BLaER1 treated with 17β-estradiol and CSF1 and Interleukin-3, amounts not matched to agents 10 nM and 100 nM (cell line): ENCODE measurements at regions not wholly inside any gene's neighbourhood (a gene's known extent, or its start where the extent isn't known, plus 50 kb on each side); places are given as distances from the start of the nearest gene placed in this dataset.

Source experiments
- H3K27ac ChIP-seq, 11 experiments: shearing (Covaris generic); formaldehyde crosslinking; 2 replicates each; pipeline ENCODE4 v1.8.1; 2022
- H3K27me3 ChIP-seq, 11 experiments: shearing (Covaris generic); formaldehyde crosslinking; 2 replicates each; pipeline ENCODE4 v1.8.1; 2022
- H3K36me3 ChIP-seq, 11 experiments: shearing (Covaris generic); formaldehyde crosslinking; 2 replicates each; pipeline ENCODE4 v1.8.1; 2022
- H3K4me1 ChIP-seq, 10 experiments: shearing (Covaris generic); formaldehyde crosslinking; 2 replicates each; pipeline ENCODE4 v1.8.1; 2022
- H3K4me2 ChIP-seq, 11 experiments: shearing (Covaris generic); formaldehyde crosslinking; 2 replicates each; pipeline ENCODE4 v1.8.1; 2022
- H3K4me3 ChIP-seq, 10 experiments: shearing (Covaris generic); formaldehyde crosslinking; 2 replicates each; pipeline ENCODE4 v1.8.1; 2022
- H3K9ac ChIP-seq, 11 experiments: shearing (Covaris generic); formaldehyde crosslinking; 2 replicates each; pipeline ENCODE4 v1.8.1; 2022
- H3K9me3 ChIP-seq, 11 experiments: shearing (Covaris generic); formaldehyde crosslinking; replicated peaks in 1 of 11; 2 replicates each; pipeline ENCODE4 v1.8.1; 2022
- H4K20me1 ChIP-seq, 11 experiments: shearing (Covaris generic); formaldehyde crosslinking; 2 replicates each; pipeline ENCODE4 v1.8.1; 2022
- Cebpa-rat ChIP-seq, 11 experiments: shearing (Covaris generic); IDR thresholded peaks; 2 replicates each; pipeline ENCODE4 v1.8.1; 2022

DNA sequence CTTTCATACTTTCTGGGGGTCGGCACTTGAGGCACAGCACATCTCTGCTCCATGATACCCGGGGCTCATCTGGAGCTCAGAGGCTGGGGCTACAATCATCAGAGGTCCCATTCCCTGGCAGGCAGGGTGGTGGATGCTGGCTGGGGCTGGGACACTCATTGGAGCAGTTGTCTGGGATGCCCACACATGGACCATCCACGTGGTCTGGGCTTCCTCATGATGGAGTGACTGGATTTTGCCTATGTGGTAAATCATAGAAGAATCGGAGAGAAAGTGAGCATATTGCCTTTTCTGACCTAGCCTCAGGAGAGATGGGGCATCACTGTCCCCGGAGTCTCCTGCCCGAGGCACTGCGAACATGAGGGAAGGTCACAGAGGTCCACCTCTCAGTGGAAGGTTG is 91.4 kb upstream of the IRS2 start:
- peaks cover 0 to 14% (median 0%) of the 10 kb centered on the region in 11 experiments; a peak in 3 of 22 replicates for H3K9me3 ChIP-seq
- TF ChIP-seq Cebpa-rat (IDR thresholded peaks at IDR 0.05) = no peak
- no peaks in the 10 kb centered on the region for H3K36me3 ChIP-seq
- H3K27me3 ChIP-seq = no peaks in the 10 kb centered on the region
- no peak overlapping the region for H3K27ac ChIP-seq
- no peak overlapping the region for H3K9ac ChIP-seq
- H3K4me2 ChIP-seq = no peak overlapping the region
- no peaks in the 10 kb centered on the region; a peak in 1 of 22 replicates for H4K20me1 ChIP-seq
- H3K4me1 ChIP-seq = peaks cover 0 to 45% (median 27%) of the 10 kb centered on the region in 10 experiments; a peak in 15 of 20 replicates
- no peak overlapping the region for H3K4me3 ChIP-seq

DNA sequence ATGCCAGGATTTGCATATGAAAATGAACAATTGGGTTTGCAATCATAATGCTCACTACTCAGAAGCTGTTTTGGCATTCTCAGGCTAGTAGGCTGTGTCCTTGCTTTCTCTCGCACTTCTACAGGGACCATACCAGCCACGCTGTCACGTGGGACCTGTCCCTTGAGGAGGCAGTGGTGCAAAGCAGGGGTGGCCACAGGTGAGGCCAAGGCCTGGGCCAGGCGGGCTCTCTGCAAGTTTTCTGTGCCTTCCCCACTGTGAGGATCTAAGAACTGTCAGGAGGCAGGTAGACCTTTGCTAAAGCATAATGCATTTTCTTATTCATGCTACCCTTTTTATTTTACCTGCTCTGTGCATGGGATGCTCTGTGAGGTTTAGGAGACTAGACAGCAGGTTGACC is 89.4 kb upstream of the IRS2 start:
- H3K4me2 ChIP-seq = peak overlapping the region in 8 of 11 experiments; percentile 31 to 57 (median 41); a peak in 16 of 22 replicates
- TF ChIP-seq Cebpa-rat (IDR thresholded peaks at IDR 0.05) = no peak
- H3K9me3 ChIP-seq = peaks cover 0 to 13% (median 0%) of the 10 kb centered on the region in 11 experiments; a peak in 3 of 22 replicates
- H3K4me1 ChIP-seq = peaks cover 0 to 25% (median 19%) of the 10 kb centered on the region in 10 experiments; a peak in 15 of 20 replicates
- H3K27ac ChIP-seq = no peak overlapping the region; a peak in 1 of 22 replicates
- H3K9ac ChIP-seq = no peak overlapping the region
- H3K36me3 ChIP-seq = no peaks in the 10 kb centered on the region
- no peaks in the 10 kb centered on the region for H3K27me3 ChIP-seq
- H3K4me3 ChIP-seq = no peak overlapping the region
- H4K20me1 ChIP-seq = no peaks in the 10 kb centered on the region

DNA sequence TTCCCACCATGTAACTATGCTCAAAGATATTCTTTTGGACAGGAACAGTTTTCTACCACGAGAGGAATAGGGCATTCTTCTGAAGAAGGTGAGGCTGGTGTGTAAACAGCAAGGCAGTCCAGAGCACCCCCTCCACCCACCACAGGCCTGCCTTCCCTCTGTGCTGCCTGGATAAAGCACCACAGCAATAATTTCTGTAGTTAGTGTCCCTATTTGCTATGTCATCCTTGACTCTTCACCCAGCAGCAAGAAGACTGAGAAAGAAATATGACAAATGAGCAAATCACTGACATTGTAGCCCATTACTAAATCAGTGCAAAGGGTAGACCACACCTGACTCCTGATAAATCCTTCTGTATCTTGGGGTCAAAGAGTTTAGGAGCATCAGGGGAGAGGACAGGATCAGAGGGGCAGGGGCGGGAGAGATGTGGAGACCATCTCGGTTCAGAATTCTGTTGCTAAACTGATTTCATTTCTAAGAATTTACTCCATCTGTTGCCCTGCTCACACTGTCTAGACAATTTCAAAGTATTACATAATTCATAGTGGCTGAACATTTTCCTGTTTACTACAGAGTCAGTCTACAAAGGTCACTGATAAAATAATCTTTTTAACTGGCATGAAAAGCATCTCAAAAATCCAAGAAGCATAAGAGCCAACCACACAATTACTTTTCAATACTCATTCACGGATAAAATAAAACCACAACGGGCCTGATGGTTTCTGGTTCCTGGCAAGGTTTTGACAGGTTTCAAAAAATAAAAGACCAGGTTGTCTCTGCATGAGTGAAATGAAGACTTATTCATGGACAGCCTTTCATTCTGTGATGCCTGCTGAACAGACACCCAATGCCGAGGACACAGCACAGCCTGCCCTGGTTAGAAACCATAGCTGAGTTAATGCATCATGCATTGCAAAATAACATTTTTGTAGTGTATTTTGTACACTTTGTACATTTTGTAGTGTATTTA is 88.4 kb upstream of the IRS2 start:
- Histone ChIP-seq H3K36me3 (no peaks in the 10 kb centered on the region), H3K27me3 (no peaks in the 10 kb centered on the region), H3K4me3 (no peak overlapping the region), H3K9ac (no peak overlapping the region), H3K4me1 (peaks cover 0 to 28% (median 23%) of the 10 kb centered on the region in 10 experiments; a peak in 15 of 20 replicates), H3K27ac (peak overlapping the region in 1 of 11 experiments; percentile 56; a peak in 4 of 22 replicates), H3K9me3 (peaks cover 0 to 13% (median 5%) of the 10 kb centered on the region in 11 experiments; a peak in 7 of 22 replicates), H4K20me1 (no peaks in the 10 kb centered on the region), H3K4me2 (peak overlapping the region in 8 of 11 experiments; percentile 31 to 57 (median 41); a peak in 14 of 22 replicates)
- TF ChIP-seq Cebpa-rat (IDR thresholded peaks at IDR 0.05) = no peak

DNA sequence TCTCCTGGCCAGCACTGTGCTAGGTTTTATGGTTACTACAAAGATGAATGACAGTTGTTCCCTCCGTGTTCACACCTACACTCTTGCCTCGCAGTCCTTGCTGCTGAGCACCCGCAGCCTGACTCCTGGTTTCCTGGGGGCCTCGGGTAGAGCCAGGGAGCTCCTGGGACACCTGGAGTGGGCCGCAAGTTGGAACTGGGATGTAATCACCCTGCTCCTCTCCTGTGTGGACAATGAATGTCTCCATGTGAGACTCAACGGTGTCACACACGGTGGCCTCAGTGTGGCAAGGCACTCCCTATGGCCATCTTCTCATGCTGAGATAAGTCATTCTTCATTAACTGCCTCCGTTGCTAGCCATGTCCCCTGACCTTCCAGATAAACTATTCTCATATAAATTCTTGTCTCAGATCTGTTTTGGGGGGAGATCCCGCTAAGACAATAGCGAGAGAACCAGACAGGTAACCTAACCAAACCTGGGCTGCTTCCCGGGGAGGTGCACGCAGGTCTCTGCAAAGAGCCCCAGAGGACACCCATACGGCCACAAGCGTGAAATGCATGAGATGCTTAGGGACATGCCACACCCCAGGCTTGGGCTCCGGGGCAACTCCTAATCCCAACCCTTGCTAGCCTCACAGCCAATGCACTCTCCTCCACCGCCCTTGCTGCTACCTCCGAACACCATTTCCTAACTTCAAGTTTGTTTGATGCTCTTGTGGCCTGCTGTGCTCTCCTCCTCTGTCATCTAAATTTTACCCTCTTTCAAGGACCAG is 87.2 kb upstream of the IRS2 start:
- Histone ChIP-seq H3K27ac (no peak overlapping the region), H3K4me1 (peaks cover 0 to 35% (median 29%) of the 10 kb centered on the region in 10 experiments; a peak in 15 of 20 replicates), H3K4me2 (no peak overlapping the region), H3K4me3 (no peak overlapping the region), H3K9me3 (peaks cover 0 to 15% (median 5%) of the 10 kb centered on the region in 11 experiments; a peak in 7 of 22 replicates), H4K20me1 (no peaks in the 10 kb centered on the region), H3K27me3 (no peaks in the 10 kb centered on the region), H3K9ac (no peak overlapping the region), H3K36me3 (no peaks in the 10 kb centered on the region)
- TF ChIP-seq Cebpa-rat (IDR thresholded peaks at IDR 0.05) = no peak

DNA sequence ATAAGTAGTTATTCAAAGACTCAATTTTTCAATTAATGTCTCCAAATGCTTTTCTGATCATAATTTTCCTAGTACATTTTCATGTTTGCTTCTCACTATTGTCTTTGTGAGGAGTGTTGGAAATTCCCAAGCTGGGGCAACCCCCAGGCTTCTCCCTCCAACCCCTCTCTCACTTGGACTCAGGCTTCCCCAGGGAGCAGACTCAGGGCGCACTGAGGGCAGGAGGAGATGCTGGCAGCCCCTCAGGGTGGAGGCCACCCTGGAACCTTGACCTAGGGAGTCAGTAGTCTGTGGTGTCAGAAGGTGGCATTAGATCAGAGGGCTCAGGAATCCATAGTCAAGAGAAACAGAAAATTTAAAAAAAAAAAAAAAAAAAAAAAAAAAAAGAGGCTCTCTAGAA is 86.5 kb upstream of the IRS2 start:
- H3K36me3 ChIP-seq = no peaks in the 10 kb centered on the region
- TF ChIP-seq Cebpa-rat (IDR thresholded peaks at IDR 0.05) = no peak
- H3K9ac ChIP-seq = no peak overlapping the region
- H3K4me2 ChIP-seq = no peak overlapping the region
- H3K27ac ChIP-seq = no peak overlapping the region
- H3K4me1 ChIP-seq = peaks cover 0 to 35% (median 29%) of the 10 kb centered on the region in 10 experiments; a peak in 15 of 20 replicates
- no peaks in the 10 kb centered on the region for H3K27me3 ChIP-seq
- no peaks in the 10 kb centered on the region for H4K20me1 ChIP-seq
- peaks cover 0 to 13% (median 5%) of the 10 kb centered on the region in 11 experiments; a peak in 7 of 22 replicates for H3K9me3 ChIP-seq
- H3K4me3 ChIP-seq = no peak overlapping the region

DNA sequence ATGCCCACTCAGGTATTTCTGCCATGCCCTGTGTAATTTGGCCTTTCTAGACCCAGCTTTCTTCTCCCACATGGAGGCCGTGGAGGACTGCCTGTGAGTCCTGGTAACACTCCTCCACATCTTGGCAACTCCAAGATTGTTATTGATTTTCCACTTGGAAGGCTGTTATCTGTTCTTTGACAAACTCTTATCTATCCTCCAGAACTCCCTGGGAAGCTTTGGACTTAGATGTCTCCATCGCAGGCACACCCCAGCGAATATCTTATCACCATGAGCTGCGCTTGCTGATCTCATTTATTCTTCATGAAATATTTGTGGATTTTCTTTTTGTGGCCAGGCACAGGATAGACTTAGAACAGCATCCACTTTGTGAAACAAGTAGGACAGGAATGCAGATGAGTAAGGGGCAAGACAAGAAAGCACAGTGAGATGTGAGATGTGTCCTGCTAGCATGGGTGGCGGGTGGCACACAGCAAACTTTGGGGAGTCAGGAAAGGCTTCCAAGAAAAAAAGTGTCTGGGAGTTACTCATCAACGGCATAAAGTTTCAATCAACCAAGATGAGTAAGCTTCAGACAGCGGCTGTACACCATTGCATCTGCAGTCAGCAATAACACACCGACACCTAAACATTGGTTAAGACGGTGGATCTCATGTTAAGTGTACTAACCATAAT is 84.5 kb upstream of the IRS2 start:
- no peak overlapping the region for H3K9ac ChIP-seq
- no peak overlapping the region for H3K27ac ChIP-seq
- TF ChIP-seq Cebpa-rat (IDR thresholded peaks at IDR 0.05) = no peak
- H3K9me3 ChIP-seq = peaks cover 0 to 11% (median 5%) of the 10 kb centered on the region in 11 experiments; a peak in 7 of 22 replicates
- no peaks in the 10 kb centered on the region for H3K27me3 ChIP-seq
- no peaks in the 10 kb centered on the region for H3K36me3 ChIP-seq
- H3K4me3 ChIP-seq = no peak overlapping the region
- no peaks in the 10 kb centered on the region for H4K20me1 ChIP-seq
- H3K4me2 ChIP-seq = no peak overlapping the region
- peaks cover 0 to 30% (median 24%) of the 10 kb centered on the region in 10 experiments; a peak in 15 of 20 replicates for H3K4me1 ChIP-seq

DNA sequence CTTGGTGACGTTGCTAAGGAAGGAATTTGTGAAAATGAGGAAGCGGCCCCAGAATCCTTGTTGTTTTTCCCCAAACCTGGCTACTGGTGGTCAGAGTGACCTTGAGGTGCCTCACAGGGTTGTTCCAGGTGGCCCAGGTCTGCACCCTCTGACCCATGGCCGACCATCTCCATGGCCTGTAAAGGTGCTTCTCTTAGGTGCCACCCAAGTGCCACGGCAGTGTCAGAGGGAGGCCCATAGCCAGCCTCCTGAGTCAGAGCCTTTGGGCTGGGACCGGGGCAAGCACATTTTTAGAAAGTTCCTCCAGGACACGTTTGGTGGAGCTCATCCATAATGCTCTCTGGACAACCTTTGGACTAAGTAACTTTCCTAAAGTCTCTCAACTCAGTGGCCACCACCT is 83.9 kb upstream of the IRS2 start:
- Histone ChIP-seq H3K27me3 (no peaks in the 10 kb centered on the region), H3K4me3 (no peak overlapping the region), H3K9ac (no peak overlapping the region), H3K4me1 (peaks cover 0 to 25% (median 18%) of the 10 kb centered on the region in 10 experiments; a peak in 14 of 20 replicates), H3K9me3 (peaks cover 0 to 11% (median 5%) of the 10 kb centered on the region in 11 experiments; a peak in 7 of 22 replicates), H4K20me1 (no peaks in the 10 kb centered on the region), H3K36me3 (no peaks in the 10 kb centered on the region), H3K4me2 (peak overlapping the region in 5 of 11 experiments; percentile 44 to 62 (median 53); a peak in 7 of 22 replicates), H3K27ac (no peak overlapping the region)
- TF ChIP-seq Cebpa-rat (IDR thresholded peaks at IDR 0.05) = no peak
